ENCODE measurements at regions not wholly inside any gene's neighbourhood (a gene's known extent, or its start where the extent isn't known, plus 50 kb on each side); places are given as distances from the start of the nearest gene placed in this dataset.

DNA sequence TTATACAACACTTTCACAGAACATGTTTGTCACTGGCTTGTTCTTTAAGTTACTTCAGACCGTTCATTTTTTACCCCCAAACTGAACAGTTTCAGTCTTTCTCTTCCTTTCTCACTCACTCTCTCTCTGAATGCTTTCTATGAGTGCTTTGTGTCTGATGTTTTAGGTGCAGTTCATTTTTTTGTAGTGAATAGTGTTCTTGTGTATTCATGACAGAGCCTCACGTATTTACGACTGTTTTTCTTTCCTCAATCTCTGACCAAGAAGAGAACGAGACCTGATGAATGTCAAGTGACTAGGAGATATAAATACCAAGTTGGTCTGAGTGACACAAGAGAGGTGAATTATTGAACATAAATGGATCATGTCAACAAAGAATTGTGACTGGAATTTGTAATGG is 1525.0 kb upstream of the MIR17HG start:
- no peak for ATAC-seq

DNA sequence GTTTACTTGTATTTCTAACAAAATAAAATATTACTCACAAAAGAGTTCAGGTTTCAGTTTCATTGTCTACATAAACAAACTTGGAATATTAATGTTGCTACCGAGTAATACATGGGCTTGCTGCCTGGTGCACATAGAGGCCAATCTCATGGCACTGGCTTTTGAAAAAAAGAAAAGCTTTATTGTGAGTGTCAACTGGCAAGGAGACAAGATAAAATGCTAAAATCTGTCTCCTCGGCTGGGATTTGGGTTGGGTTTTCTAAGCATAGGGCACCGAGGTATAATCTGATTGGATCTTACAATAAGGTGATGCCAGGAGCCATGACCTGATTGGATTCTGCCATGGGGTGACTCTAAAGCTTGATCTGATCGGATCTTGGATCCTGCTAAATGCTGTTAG is 1519.9 kb upstream of the MIR17HG start:
- H3K36me3 ChIP-seq: no peaks in the 10 kb centered on the region
- no peak for ATAC-seq
- H3K27me3 ChIP-seq: no peaks in the 10 kb centered on the region
- TF ChIP-seq, protein P1, sequence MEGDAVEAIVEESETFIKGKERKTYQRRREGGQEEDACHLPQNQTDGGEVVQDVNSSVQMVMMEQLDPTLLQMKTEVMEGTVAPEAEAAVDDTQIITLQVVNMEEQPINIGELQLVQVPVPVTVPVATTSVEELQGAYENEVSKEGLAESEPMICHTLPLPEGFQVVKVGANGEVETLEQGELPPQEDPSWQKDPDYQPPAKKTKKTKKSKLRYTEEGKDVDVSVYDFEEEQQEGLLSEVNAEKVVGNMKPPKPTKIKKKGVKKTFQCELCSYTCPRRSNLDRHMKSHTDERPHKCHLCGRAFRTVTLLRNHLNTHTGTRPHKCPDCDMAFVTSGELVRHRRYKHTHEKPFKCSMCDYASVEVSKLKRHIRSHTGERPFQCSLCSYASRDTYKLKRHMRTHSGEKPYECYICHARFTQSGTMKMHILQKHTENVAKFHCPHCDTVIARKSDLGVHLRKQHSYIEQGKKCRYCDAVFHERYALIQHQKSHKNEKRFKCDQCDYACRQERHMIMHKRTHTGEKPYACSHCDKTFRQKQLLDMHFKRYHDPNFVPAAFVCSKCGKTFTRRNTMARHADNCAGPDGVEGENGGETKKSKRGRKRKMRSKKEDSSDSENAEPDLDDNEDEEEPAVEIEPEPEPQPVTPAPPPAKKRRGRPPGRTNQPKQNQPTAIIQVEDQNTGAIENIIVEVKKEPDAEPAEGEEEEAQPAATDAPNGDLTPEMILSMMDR (IDR thresholded peaks at IDR 0.05): no peak
- WGBS, 2 donors: 83 to 89% methylated on average over 4 of the region's 4 CpGs
- no peaks in the 10 kb centered on the region for H3K4me1 ChIP-seq
- no peak overlapping the region for H3K27ac ChIP-seq
- DNase-seq: no peak
- H3K9me3 ChIP-seq: no peaks in the 10 kb centered on the region
- no peak overlapping the region for H3K4me3 ChIP-seq
- intact Hi-C loops (cut with DNase I): no loop called here

More for the DNA sequence above, 1525.0 kb upstream of the MIR17HG start:
- no peak overlapping the region for H3K4me3 ChIP-seq
- H3K4me1 ChIP-seq: no peaks in the 10 kb centered on the region
- intact Hi-C loops (cut with DNase I): no loop called here
- WGBS, 2 donors: 36 to 38% methylated on average over 4 of the region's 4 CpGs
- TF ChIP-seq, protein P1 (IDR thresholded peaks at IDR 0.05): no peak
- H3K9me3 ChIP-seq: peaks cover 0 to 11% (median 0%) of the 10 kb centered on the region in 11 donors
- H3K27ac ChIP-seq: no peak overlapping the region
- no peak for DNase-seq
- H3K36me3 ChIP-seq: no peaks in the 10 kb centered on the region
- no peaks in the 10 kb centered on the region for H3K27me3 ChIP-seq

DNA sequence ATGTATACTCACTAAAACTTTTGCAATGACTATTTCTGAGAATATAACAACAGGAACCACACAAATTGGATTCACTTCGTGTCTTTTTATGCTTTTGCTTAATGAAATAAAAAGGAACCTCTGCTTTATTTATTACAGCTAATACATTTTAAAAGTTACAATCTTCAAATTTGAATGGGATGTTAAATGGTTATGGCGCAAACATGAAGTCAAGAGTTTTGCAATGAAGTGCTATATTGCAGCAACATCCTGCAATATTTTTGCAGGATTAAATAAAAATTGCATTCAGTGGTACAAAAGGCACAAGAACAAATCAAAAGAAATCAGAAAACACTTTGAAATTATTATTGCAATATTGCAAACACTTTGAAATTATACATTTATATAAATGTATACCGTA is 1519.0 kb upstream of the MIR17HG start:
- WGBS, 2 donors: 83 to 92% methylated on average over 3 of the region's 3 CpGs
- TF ChIP-seq, protein P1 (IDR thresholded peaks at IDR 0.05): no peak
- H3K27ac ChIP-seq: no peak overlapping the region
- no peaks in the 10 kb centered on the region for H3K36me3 ChIP-seq
- no peaks in the 10 kb centered on the region for H3K4me1 ChIP-seq
- intact Hi-C loops (cut with DNase I): no loop called here
- ATAC-seq (no peak), DNase-seq (no peak)
- H3K4me3 ChIP-seq: no peak overlapping the region
- no peaks in the 10 kb centered on the region for H3K27me3 ChIP-seq
- H3K9me3 ChIP-seq: no peaks in the 10 kb centered on the region

DNA sequence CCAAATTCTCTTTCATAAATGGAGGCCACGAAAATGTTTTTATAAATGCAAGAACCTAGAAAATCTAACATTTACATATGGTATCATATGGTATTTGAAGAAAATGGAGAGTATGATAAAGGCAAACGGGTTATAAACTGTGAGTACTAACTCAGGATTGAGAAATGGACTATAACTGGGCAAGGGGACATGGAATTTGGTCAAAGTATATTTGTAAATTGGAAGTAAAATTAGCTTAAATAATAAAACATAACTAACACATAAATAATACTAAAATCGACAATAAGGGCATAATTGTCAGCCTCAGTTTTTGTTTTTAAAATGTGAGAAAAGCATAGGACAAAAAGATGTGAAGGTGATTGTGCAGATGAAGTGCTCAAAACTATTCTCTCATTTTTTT is 1516.3 kb upstream of the MIR17HG start:
- intact Hi-C loops (cut with DNase I): no loop called here
- ATAC-seq (no peak), DNase-seq (no peak)
- Histone ChIP-seq H3K4me1 (no peaks in the 10 kb centered on the region), H3K4me3 (no peak overlapping the region), H3K27me3 (no peaks in the 10 kb centered on the region), H3K27ac (no peak overlapping the region), H3K36me3 (no peaks in the 10 kb centered on the region), H3K9me3 (peaks cover 0 to 3% (median 0%) of the 10 kb centered on the region in 11 donors)
- TF ChIP-seq, protein P1 (IDR thresholded peaks at IDR 0.05): no peak
- 71 to 77% methylated on average over 3 of the region's 3 CpGs for WGBS, 2 donors

All from heart right ventricle (tissue), 16 donors.